Activated naive CD4-positive, alpha-beta T cell treated with anti-CD3 and anti-CD28 coated beads for 36 hours (primary cell): ENCODE measurements at regions not wholly inside any gene's neighbourhood (a gene's known extent, or its start where the extent isn't known, plus 50 kb on each side); places are given as distances from the start of the nearest gene placed in this dataset.
"Not testable (repeated sequence)": the region's sequence is repeated elsewhere in the genome, so short reads cannot be mapped to it uniquely, and the experiment has no call there.

ENCODE experiments used
- CTCF ChIA-PET: fragments of 350-600 bp; sonication (Branson Sonifier 250); formaldehyde crosslinking; loops from one replicate; lab custom pipeline; 2021; ENCODE audit warnings: antibody characterized with exemption; lab: Charles Lee
- DNase-seq: peaks from one replicate; pipeline ENCODE4 v3.0.0-alpha.2; 2020
- H3K27ac Mint-ChIP-seq: one replicate; pipeline ENCODE4 v1.8.0; 2021; ENCODE audit warnings: mild to moderate bottlenecking, mixed read lengths
- H3K27me3 Mint-ChIP-seq: one replicate; pipeline ENCODE4 v1.8.0; 2021; ENCODE audit warnings: low read depth, mixed read lengths
- H3K36me3 Mint-ChIP-seq: one replicate; pipeline ENCODE4 v1.8.0; 2021; ENCODE audit warnings: low read depth, mixed read lengths
- H3K4me1 Mint-ChIP-seq: one replicate; pipeline ENCODE4 v1.8.0; 2021; ENCODE audit warnings: low read depth, mixed read lengths
- H3K4me3 Mint-ChIP-seq: one replicate; pipeline ENCODE4 v1.8.0; 2021; ENCODE audit warnings: mild to moderate bottlenecking, moderate library complexity, mixed read lengths
- H3K9me3 Mint-ChIP-seq: one replicate; pipeline ENCODE4 v1.8.0; 2021; ENCODE audit warnings: mixed read lengths
- intact Hi-C: fragments of 100-400 bp; cut with micrococcal nuclease; formaldehyde crosslinking; loops from one replicate; pipeline ENCODE4 v1.15.1; 2023

- no peak overlapping the region for H3K27ac Mint-ChIP-seq
- no peaks in the 10 kb centered on the region for H3K36me3 Mint-ChIP-seq
- no peak for DNase-seq
- peaks cover 5% of the 10 kb centered on the region for H3K27me3 Mint-ChIP-seq
- H3K4me3 Mint-ChIP-seq = no peak overlapping the region
- H3K9me3 Mint-ChIP-seq = no peaks in the 10 kb centered on the region
- no peaks in the 10 kb centered on the region for H3K4me1 Mint-ChIP-seq
- CTCF ChIA-PET = no interaction called here
- intact Hi-C loops = no loop called here
Observed at GRCh38 chr9:81459591-81459990, 229.8 kb downstream of the TLE1 start.

- H3K4me3 Mint-ChIP-seq = no peak overlapping the region
- H3K36me3 Mint-ChIP-seq = no peaks in the 10 kb centered on the region
- CTCF ChIA-PET = no interaction called here
- intact Hi-C loops = no loop called here
- no peak overlapping the region for H3K27ac Mint-ChIP-seq
- H3K9me3 Mint-ChIP-seq = no peaks in the 10 kb centered on the region
- H3K27me3 Mint-ChIP-seq = peaks cover 5% of the 10 kb centered on the region
- no peaks in the 10 kb centered on the region for H3K4me1 Mint-ChIP-seq
- no peak for DNase-seq
Observed at GRCh38 chr9:81456431-81457006, 232.8 kb downstream of the TLE1 start.

DNA sequence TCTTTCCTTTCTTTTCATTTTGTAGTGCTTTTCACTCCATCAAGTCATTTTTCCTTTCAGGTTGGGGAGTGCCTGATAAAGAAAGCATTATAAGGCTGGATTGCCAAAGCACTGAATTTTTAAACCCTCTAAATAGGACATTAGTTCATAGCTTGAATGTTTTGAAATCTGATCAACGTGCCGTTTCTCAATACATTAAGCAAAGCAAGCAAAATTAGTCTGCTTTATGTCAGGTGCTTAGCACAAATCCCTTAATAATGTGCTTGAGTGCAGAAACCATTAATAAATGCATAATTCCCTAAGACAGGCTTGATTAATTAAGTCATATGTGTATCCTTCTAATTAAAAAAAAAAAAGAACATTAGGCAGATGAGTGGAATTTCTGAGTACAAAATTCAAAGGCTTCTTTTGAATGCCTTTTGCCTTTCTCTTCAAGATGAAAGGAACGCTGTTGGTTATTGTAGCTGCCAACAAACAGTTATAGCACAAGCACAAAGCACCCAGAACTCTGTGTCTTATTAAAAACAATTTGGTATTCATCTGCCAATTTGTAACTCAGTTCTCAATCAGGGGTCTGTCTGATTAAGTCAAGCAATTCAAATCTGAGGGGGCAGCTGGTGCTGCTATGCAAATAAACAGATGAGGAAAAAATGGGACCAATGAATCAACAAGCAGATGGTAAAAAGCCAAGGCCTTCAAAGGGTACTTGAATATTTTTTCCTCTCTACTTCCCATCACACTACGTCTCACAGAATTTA lies 233.7 kb downstream of the TLE1 start:
- DNase-seq = no peak
- H3K4me1 Mint-ChIP-seq = no peaks in the 10 kb centered on the region
- H3K36me3 Mint-ChIP-seq = no peaks in the 10 kb centered on the region
- peaks cover 5% of the 10 kb centered on the region for H3K27me3 Mint-ChIP-seq
- intact Hi-C loops = no loop called here
- H3K27ac Mint-ChIP-seq = no peak overlapping the region
- CTCF ChIA-PET = interaction anchor here (0.6 kb wide), 1 partner anchor 297 kb away, joined by 3 read pairs; no protein-coding TSS in a partner anchor
- no peak overlapping the region for H3K4me3 Mint-ChIP-seq
- H3K9me3 Mint-ChIP-seq = no peaks in the 10 kb centered on the region

DNA sequence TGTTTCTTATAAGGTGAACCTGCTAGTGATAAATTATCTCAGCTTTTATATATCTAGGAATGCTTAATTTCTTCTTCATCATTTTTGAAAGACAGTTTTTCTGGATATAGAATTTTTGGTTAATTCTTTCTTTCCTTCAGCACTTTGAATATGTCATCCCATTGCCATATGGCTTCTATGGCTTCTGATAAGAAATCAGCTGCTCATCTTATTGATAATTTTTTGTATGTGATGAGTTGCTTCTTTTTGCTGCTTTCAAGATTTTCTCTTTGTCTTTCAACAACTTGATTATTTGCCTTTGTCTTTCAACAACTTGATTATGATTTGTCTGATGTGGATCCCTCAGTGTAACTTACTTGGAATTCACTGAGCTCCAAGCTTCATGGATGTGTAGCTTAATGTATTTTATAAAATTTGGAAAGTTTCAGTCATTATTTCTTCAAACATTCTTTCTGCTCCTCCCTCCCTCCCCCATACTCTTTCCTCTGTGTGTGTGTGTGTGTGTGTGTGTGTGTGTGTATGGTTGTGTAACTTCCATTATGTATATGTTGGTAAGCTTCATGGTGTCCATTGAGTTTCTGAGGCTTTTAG lies 243.9 kb downstream of the TLE1 start:
- Mint-ChIP-seq H3K4me3 (no peak overlapping the region), H3K27ac (no peak overlapping the region), H3K9me3 (peaks cover 28% of the 10 kb centered on the region), H3K36me3 (no peaks in the 10 kb centered on the region), H3K27me3 (no peaks in the 10 kb centered on the region), H3K4me1 (no peaks in the 10 kb centered on the region)
- intact Hi-C loops = no loop called here
- CTCF ChIA-PET = no interaction called here
- DNase-seq = no peak

- intact Hi-C loops = no loop called here
- H3K9me3 Mint-ChIP-seq = peaks cover 16% of the 10 kb centered on the region
- no peak overlapping the region for H3K27ac Mint-ChIP-seq
- no peak overlapping the region for H3K4me3 Mint-ChIP-seq
- no peaks in the 10 kb centered on the region for H3K27me3 Mint-ChIP-seq
- no peaks in the 10 kb centered on the region for H3K4me1 Mint-ChIP-seq
- DNase-seq = no peak
- CTCF ChIA-PET = no interaction called here
- peaks cover 2% of the 10 kb centered on the region for H3K36me3 Mint-ChIP-seq
Observed at GRCh38 chr9:81431641-81432040, 257.7 kb downstream of the TLE1 start.

DNA sequence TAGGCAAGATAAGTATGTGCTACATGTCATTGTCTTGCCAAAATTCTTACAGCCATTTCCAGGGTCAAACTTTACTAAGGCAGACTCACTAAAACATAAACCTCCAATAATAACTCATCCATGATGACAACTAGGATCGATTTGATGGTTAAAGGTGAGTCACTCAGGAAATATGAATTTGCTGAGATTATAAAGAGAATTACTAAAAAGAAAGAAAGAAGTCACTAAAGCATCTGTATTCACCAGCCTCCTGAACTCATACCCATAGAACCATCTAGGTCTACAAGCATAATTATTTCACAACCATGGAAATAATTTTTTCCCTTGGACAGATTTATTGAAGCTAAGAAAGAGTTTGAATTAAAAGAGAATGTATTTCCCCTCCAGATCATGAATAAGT lies 258.6 kb downstream of the TLE1 start:
- H3K4me1 Mint-ChIP-seq = no peaks in the 10 kb centered on the region
- H3K27me3 Mint-ChIP-seq = no peaks in the 10 kb centered on the region
- DNase-seq = no peak
- H3K27ac Mint-ChIP-seq = no peak overlapping the region
- H3K4me3 Mint-ChIP-seq = no peak overlapping the region
- H3K36me3 Mint-ChIP-seq = peaks cover 2% of the 10 kb centered on the region
- CTCF ChIA-PET = no interaction called here
- intact Hi-C loops = no loop called here
- peaks cover 18% of the 10 kb centered on the region for H3K9me3 Mint-ChIP-seq

GRCh38 chr9:81427870-81428269 lies 261.5 kb downstream of the TLE1 start:
- Mint-ChIP-seq H3K27me3 (no peaks in the 10 kb centered on the region), H3K9me3 (peaks cover 17% of the 10 kb centered on the region), H3K27ac (no peak overlapping the region), H3K4me3 (no peak overlapping the region), H3K36me3 (peaks cover 2% of the 10 kb centered on the region), H3K4me1 (no peaks in the 10 kb centered on the region)
- no peak for DNase-seq
- intact Hi-C loops = no loop called here
- CTCF ChIA-PET = interaction anchor here (0.7 kb wide), 1 partner anchor 92 kb away, joined by 3 read pairs; no protein-coding TSS in a partner anchor

DNA sequence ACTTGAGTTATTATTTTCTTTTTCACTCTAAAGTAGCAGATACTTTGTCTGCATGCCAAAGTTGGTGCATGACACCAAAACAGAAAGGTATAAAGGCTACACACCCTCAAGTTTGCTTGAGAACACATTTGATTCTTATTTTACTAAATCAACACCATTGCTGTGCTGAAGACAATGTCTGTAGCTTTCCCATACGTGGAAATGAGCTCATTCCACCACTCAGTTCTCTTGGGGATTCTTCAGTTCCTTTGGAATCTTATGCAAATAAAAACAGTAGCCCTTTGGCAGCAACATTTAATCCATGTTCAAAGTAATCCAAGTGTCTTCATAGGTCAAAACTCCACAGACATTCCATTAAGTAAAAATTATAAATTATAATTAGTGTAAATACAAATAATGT lies 264.9 kb downstream of the TLE1 start:
- no peak overlapping the region for H3K4me3 Mint-ChIP-seq
- H3K27ac Mint-ChIP-seq = no peak overlapping the region
- CTCF ChIA-PET = no interaction called here
- peaks cover 2% of the 10 kb centered on the region for H3K36me3 Mint-ChIP-seq
- no peaks in the 10 kb centered on the region for H3K4me1 Mint-ChIP-seq
- peaks cover 16% of the 10 kb centered on the region for H3K9me3 Mint-ChIP-seq
- intact Hi-C loops = no loop called here
- H3K27me3 Mint-ChIP-seq = no peaks in the 10 kb centered on the region
- no peak for DNase-seq

- Mint-ChIP-seq H3K4me1 (no peaks in the 10 kb centered on the region), H3K4me3 (no peak overlapping the region), H3K9me3 (peaks cover 16% of the 10 kb centered on the region), H3K27ac (no peak overlapping the region), H3K27me3 (no peaks in the 10 kb centered on the region), H3K36me3 (peaks cover 2% of the 10 kb centered on the region)
- DNase-seq = no peak
- CTCF ChIA-PET = no interaction called here
- intact Hi-C loops = no loop called here
Observed at GRCh38 chr9:81423589-81424326, 265.6 kb downstream of the TLE1 start.

- H3K27ac Mint-ChIP-seq, H3K27me3 Mint-ChIP-seq, H3K4me1 Mint-ChIP-seq, intact Hi-C loops, CTCF ChIA-PET, H3K36me3 Mint-ChIP-seq, H3K4me3 Mint-ChIP-seq, DNase-seq, H3K9me3 Mint-ChIP-seq: not testable (repeated sequence)
Observed at GRCh38 chr9:81421090-81421489, 268.3 kb downstream of the TLE1 start.

DNA sequence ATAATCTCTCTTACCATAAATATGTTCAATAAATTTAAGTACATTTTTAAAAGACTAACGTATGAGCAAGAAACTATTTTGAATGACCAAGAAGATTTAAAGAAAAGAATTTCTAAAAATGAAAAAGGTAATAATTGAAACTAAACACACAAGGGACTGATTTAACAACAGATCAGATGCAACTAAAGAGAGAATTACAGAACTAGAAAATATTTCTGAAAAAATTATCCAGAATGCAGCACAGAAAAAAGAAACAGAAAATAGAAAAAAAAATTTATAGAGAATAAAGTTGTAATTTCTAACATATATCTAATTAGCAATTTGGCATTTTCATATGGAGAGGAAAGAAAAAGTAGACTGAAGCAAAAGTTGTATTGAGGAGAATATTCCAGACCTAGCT lies 269.3 kb downstream of the TLE1 start:
- Mint-ChIP-seq H3K27ac (no peak overlapping the region), H3K4me1 (no peaks in the 10 kb centered on the region), H3K9me3 (peaks cover 2% of the 10 kb centered on the region), H3K36me3 (no peaks in the 10 kb centered on the region), H3K4me3 (no peak overlapping the region), H3K27me3 (no peaks in the 10 kb centered on the region)
- intact Hi-C loops = no loop called here
- DNase-seq = no peak
- CTCF ChIA-PET = interaction anchor here (0.6 kb wide), 1 partner anchor 9 kb away, joined by 3 read pairs; no protein-coding TSS in a partner anchor

DNA sequence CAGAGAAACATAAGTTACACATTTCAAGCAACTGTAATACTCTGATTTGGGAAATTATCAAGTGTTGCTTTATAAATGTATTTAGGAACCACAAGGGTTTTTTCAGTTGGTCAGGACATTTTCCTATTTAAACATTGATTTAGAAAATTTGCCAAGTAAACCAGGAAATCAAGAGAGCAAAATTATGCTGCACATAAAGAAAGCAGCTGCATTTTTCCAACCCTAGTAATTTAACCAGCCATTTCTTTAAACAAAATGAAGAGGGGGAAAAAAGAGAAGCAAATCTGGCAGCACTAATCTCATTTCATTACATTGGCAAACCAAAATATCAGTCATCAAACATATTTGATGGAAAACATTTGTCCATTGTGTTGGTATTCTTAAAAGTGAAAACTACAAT lies 271.4 kb downstream of the TLE1 start:
- Mint-ChIP-seq H3K36me3 (no peaks in the 10 kb centered on the region), H3K4me1 (no peaks in the 10 kb centered on the region), H3K27me3 (no peaks in the 10 kb centered on the region), H3K4me3 (no peak overlapping the region), H3K9me3 (peaks cover 2% of the 10 kb centered on the region), H3K27ac (no peak overlapping the region)
- intact Hi-C loops = no loop called here
- CTCF ChIA-PET = no interaction called here
- DNase-seq = no peak
